Neural cell (in vitro differentiated cells): ENCODE measurements at regions not wholly inside any gene's neighbourhood (a gene's known extent, or its start where the extent isn't known, plus 50 kb on each side); places are given as distances from the start of the nearest gene placed in this dataset.

ENCODE experiments used
- H2AFZ ChIP-seq: fragments of 200-600, 300-800 bp; sonication (generic), shearing (Covaris generic); 2 replicates; pipeline ENCODE4 v1.6.0; 2014; ENCODE audit warnings: low read depth, mild to moderate bottlenecking, antibody characterized with exemption, low read length, moderate library complexity
- H3F3A ChIP-seq: fragments of 200-600 bp; shearing (Covaris generic); 2 replicates; pipeline ENCODE4 v1.6.1; 2016; ENCODE audit warnings: mild to moderate bottlenecking, moderate library complexity, mixed read lengths, antibody characterized with exemption, low read length; ENCODE audit not compliant: insufficient read depth, poor library complexity, severe bottlenecking
- H3K27ac ChIP-seq: fragments of 200-600, 300-800 bp; sonication (generic), shearing (Covaris generic); 2 replicates; pipeline ENCODE4 v1.5.1; 2014; ENCODE audit warnings: mild to moderate bottlenecking, low read length, moderate library complexity
- H3K27me3 ChIP-seq: fragments of 300-800, 200-600 bp; sonication (generic), shearing (Covaris generic); 2 replicates; pipeline ENCODE4 v1.6.0; 2014; ENCODE audit warnings: mild to moderate bottlenecking, low read depth, low read length, moderate library complexity; ENCODE audit not compliant: insufficient read depth
- H3K36me3 ChIP-seq: fragments of 300-800, 200-600 bp; sonication (generic), shearing (Covaris generic); 2 replicates; pipeline ENCODE4 v1.5.1; 2014; ENCODE audit warnings: mild to moderate bottlenecking, antibody characterized with exemption, low read length, moderate library complexity; ENCODE audit not compliant: insufficient read depth
- H3K4me2 ChIP-seq: fragments of 300-800, 200-600 bp; sonication (generic), shearing (Covaris generic); 2 replicates; pipeline ENCODE4 v1.6.0; 2014; ENCODE audit warnings: mild to moderate bottlenecking, low read length
- H3K4me3 ChIP-seq: fragments of 300-800, 200-600 bp; sonication (generic), shearing (Covaris generic); 2 replicates; pipeline ENCODE4 v1.5.1; 2014; ENCODE audit warnings: mild to moderate bottlenecking, low read length, moderate library complexity
- H3K79me2 ChIP-seq: fragments of 200-600 bp; shearing (Covaris generic); replicated peaks from 2 replicates; pipeline ENCODE4 v1.6.0; 2014; ENCODE audit warnings: mild to moderate bottlenecking, low read length, moderate library complexity; ENCODE audit not compliant: insufficient read depth
- H3K9ac ChIP-seq: fragments of 300-800, 200-600 bp; sonication (generic), shearing (Covaris generic); 2 replicates; pipeline ENCODE4 v1.6.1; 2016; ENCODE audit warnings: mild to moderate bottlenecking, low read length, mixed read lengths
- H3K9me2 ChIP-seq: fragments of 200-600 bp; shearing (Covaris generic); 2 replicates; pipeline ENCODE4 v1.6.1; 2016; ENCODE audit warnings: mild to moderate bottlenecking, low read length, mixed read lengths; ENCODE audit not compliant: insufficient read depth
- H3K9me3 ChIP-seq: fragments of 200-600, 300-800 bp; sonication (generic), shearing (Covaris generic); 2 replicates; pipeline ENCODE4 v1.6.1; 2016; ENCODE audit warnings: mild to moderate bottlenecking, mixed run types, low read length, moderate library complexity, mixed read lengths
- H4K20me1 ChIP-seq: fragments of 200-600 bp; shearing (Covaris generic); 2 replicates; pipeline ENCODE4 v1.6.1; 2016; ENCODE audit warnings: mild to moderate bottlenecking, mixed run types; ENCODE audit not compliant: insufficient read depth
- EP300 ChIP-seq: fragments of 450-650 bp; conservative IDR thresholded peaks from 2 replicates; pipeline ENCODE4 v1.6.1; 2014; ENCODE audit warnings: antibody characterized with exemption, mild to moderate bottlenecking, moderate library complexity; ENCODE audit not compliant: poor library complexity, severe bottlenecking
- EZH2 ChIP-seq: fragments of 200-600, 300-800 bp; shearing (Covaris generic), sonication (generic); IDR thresholded peaks from 2 replicates; pipeline ENCODE4 v1.6.1; 2014; ENCODE audit warnings: antibody characterized with exemption, low read length, borderline replicate concordance, mild to moderate bottlenecking; ENCODE audit not compliant: insufficient read depth, poor library complexity, severe bottlenecking
- MXI1 ChIP-seq: fragments of 450-650 bp; conservative IDR thresholded peaks from 2 replicates; pipeline ENCODE4 v1.6.1; 2014; ENCODE audit warnings: antibody characterized with exemption, mild to moderate bottlenecking; ENCODE audit not compliant: poor library complexity, severe bottlenecking
- POLR2AphosphoS5 ChIP-seq: IDR thresholded peaks from 2 replicates; pipeline ENCODE4 v1.6.1; 2012
- RAD21 ChIP-seq: fragments of 450-650 bp; conservative IDR thresholded peaks from 2 replicates; pipeline ENCODE4 v1.6.1; 2014; ENCODE audit warnings: antibody characterized with exemption, mild to moderate bottlenecking, moderate library complexity
- SMC3 ChIP-seq: fragments of 450-650 bp; conservative IDR thresholded peaks from 2 replicates; pipeline ENCODE4 v1.6.1; 2014; ENCODE audit warnings: antibody characterized with exemption, mild to moderate bottlenecking, moderate library complexity; ENCODE audit not compliant: poor library complexity
- TAF1 ChIP-seq: IDR thresholded peaks from 2 replicates; pipeline ENCODE4 v1.6.1; 2012; ENCODE audit warnings: low read depth
- TF ChIP-seq, protein P1 (sequence below): fragments of 450-650 bp; IDR thresholded peaks from 2 replicates; pipeline ENCODE4 v1.5.1; 2014; ENCODE audit warnings: antibody characterized with exemption, mild to moderate bottlenecking, moderate library complexity; ENCODE audit not compliant: poor library complexity, severe bottlenecking
- TF ChIP-seq, protein P2 (sequence below): IDR thresholded peaks from 2 replicates; pipeline ENCODE4 v1.6.1; 2012; ENCODE audit warnings: borderline replicate concordance

DNA sequence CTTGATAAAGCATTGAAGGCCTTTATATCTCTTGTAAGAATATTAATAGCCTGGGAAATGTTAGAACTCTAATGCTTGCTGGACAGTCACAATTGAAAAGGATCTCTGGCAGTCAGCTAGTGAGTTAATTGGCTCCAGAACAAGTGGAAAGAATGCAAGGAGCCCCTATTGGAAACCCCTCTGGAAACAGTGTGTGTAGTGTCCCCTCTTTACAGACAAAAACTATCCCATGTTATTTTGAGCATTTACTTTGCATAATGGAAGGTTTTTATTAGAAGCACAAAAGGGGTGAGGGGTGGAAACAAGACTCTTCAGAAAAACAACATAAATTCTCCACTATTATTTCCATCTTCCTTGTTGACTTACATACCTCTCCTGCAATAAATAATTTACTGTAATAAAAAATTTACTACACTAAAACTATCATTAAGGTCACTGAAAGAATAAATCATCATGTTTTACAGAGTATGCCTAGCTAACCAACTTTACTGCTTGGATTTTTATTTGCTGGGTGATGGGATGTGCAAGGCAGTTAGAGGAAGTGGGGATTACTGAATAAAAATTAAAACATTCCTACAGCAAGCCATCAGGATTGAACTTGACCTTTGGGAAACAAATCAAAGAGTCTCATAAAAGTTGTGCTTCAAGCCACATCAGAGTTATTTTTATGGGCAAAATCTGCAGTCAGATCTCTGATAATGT is 610.4 kb downstream of the TBC1D4 start:
- Histone ChIP-seq H3K9me2 (no peaks in the 10 kb centered on the region), H3K79me2 (no peaks in the 10 kb centered on the region), H3K4me2 (no peak overlapping the region), H3K9me3 (peaks cover 4% of the 10 kb centered on the region), H3K36me3 (no peaks in the 10 kb centered on the region), H3K27me3 (no peaks in the 10 kb centered on the region), H3K9ac (no peak overlapping the region), H2AFZ (no peak overlapping the region), H3K27ac (no peak overlapping the region), H3F3A (no peaks in the 10 kb centered on the region), H4K20me1 (no peaks in the 10 kb centered on the region), H3K4me3 (no peak overlapping the region)
- TF ChIP-seq POLR2AphosphoS5 = no peak
- TF ChIP-seq, protein P1, sequence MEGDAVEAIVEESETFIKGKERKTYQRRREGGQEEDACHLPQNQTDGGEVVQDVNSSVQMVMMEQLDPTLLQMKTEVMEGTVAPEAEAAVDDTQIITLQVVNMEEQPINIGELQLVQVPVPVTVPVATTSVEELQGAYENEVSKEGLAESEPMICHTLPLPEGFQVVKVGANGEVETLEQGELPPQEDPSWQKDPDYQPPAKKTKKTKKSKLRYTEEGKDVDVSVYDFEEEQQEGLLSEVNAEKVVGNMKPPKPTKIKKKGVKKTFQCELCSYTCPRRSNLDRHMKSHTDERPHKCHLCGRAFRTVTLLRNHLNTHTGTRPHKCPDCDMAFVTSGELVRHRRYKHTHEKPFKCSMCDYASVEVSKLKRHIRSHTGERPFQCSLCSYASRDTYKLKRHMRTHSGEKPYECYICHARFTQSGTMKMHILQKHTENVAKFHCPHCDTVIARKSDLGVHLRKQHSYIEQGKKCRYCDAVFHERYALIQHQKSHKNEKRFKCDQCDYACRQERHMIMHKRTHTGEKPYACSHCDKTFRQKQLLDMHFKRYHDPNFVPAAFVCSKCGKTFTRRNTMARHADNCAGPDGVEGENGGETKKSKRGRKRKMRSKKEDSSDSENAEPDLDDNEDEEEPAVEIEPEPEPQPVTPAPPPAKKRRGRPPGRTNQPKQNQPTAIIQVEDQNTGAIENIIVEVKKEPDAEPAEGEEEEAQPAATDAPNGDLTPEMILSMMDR = no peak
- no peak for TF ChIP-seq SMC3
- TF ChIP-seq, protein P2, sequence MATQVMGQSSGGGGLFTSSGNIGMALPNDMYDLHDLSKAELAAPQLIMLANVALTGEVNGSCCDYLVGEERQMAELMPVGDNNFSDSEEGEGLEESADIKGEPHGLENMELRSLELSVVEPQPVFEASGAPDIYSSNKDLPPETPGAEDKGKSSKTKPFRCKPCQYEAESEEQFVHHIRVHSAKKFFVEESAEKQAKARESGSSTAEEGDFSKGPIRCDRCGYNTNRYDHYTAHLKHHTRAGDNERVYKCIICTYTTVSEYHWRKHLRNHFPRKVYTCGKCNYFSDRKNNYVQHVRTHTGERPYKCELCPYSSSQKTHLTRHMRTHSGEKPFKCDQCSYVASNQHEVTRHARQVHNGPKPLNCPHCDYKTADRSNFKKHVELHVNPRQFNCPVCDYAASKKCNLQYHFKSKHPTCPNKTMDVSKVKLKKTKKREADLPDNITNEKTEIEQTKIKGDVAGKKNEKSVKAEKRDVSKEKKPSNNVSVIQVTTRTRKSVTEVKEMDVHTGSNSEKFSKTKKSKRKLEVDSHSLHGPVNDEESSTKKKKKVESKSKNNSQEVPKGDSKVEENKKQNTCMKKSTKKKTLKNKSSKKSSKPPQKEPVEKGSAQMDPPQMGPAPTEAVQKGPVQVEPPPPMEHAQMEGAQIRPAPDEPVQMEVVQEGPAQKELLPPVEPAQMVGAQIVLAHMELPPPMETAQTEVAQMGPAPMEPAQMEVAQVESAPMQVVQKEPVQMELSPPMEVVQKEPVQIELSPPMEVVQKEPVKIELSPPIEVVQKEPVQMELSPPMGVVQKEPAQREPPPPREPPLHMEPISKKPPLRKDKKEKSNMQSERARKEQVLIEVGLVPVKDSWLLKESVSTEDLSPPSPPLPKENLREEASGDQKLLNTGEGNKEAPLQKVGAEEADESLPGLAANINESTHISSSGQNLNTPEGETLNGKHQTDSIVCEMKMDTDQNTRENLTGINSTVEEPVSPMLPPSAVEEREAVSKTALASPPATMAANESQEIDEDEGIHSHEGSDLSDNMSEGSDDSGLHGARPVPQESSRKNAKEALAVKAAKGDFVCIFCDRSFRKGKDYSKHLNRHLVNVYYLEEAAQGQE = no peak
- no peak for TF ChIP-seq TAF1
- no peak for TF ChIP-seq EZH2
- no peak for TF ChIP-seq MXI1
- TF ChIP-seq EP300 = no peak
- TF ChIP-seq RAD21 = no peak

DNA sequence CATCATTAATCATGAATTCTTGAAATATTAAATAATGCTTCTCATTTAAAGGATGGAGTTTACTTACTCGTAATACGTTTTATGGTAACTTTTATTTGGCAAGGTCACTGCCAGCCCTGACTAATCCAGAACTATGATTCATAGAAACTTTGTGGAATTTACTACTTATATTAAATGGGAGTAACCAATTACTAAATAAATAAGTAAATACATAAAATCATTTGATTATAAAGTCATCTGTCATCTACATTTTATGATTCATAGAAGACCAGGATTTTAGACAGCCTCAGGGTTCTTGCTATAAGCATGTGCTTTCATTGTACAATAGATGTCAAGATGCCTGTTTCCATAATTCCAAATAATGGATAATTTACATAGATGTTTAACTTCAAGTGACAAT is 611.1 kb downstream of the TBC1D4 start:
- Histone ChIP-seq H4K20me1 (no peaks in the 10 kb centered on the region), H3K9me3 (peaks cover 4% of the 10 kb centered on the region), H3K4me3 (no peak overlapping the region), H3F3A (no peaks in the 10 kb centered on the region), H2AFZ (no peak overlapping the region), H3K36me3 (no peaks in the 10 kb centered on the region), H3K9ac (no peak overlapping the region), H3K79me2 (no peaks in the 10 kb centered on the region), H3K4me2 (no peak overlapping the region), H3K9me2 (no peaks in the 10 kb centered on the region), H3K27me3 (no peaks in the 10 kb centered on the region), H3K27ac (no peak overlapping the region)
- TF ChIP-seq, protein P2 = no peak
- TF ChIP-seq, protein P1 = no peak
